ENCODE measurements at regions not wholly inside any gene's neighbourhood (a gene's known extent, or its start where the extent isn't known, plus 50 kb on each side); places are given as distances from the start of the nearest gene placed in this dataset.
A peak's percentile ranks its signal among the peaks of the same experiment; 100 is the strongest.

DNA sequence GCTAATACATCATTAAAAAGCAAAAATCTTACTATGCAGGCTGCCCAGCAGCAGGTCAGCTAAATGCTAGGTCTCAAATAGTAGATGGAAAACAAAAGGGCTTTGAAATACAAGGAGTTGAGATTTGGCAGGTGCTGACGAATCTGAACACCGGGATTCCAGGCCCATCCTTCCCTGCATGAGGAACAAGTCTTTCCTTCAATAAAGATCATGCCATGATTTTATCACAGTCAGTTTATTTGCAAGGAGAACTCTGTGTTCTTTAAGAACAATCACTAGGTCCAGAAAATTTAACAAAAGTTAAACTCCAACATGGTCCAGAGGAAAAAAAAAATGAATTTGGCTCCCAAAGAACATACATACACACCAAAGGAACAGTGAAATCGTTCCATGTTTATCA is 551.4 kb downstream of the SLITRK6 start:
- Histone ChIP-seq H3K36me3 (ENCODE audit: low read depth, low read length) (no peaks in the 10 kb centered on the region), H4K20me1 (ENCODE audit: low read length) (no peaks in the 10 kb centered on the region), H3F3A (ENCODE audit: low read length, unreplicated experiment) (no peaks in the 10 kb centered on the region), H3K27me3 (ENCODE audit: low read length) (no peaks in the 10 kb centered on the region), H3K9me2 (replicated peaks; ENCODE audit: low read length) (no peaks in the 10 kb centered on the region), H3K9me3 (ENCODE audit: low read length) (no peaks in the 10 kb centered on the region), H2AFZ (ENCODE audit: low read length) (no peak overlapping the region), H3K79me2 (ENCODE audit: low read length) (no peaks in the 10 kb centered on the region), H3K4me1 (ENCODE audit: insufficient read depth, low read length) (no peaks in the 10 kb centered on the region), H3K27ac (ENCODE audit: low read length) (no peak overlapping the region), H3K9ac (ENCODE audit: low read length) (no peak overlapping the region), H3K4me2 (ENCODE audit: low read length) (no peak overlapping the region), H3K4me3 (ENCODE audit: low read length) (no peak overlapping the region)
- BruUV-seq (replicated peaks), result no TSS peak
- intact Hi-C loops (cut with micrococcal nuclease), result no loop called here
- CTCF ChIA-PET, result no interaction called here
- POLR2A ChIA-PET (ENCODE audit: unreplicated experiment), result no interaction called here
- TF ChIP-seq EZH2 (IDR thresholded peaks at IDR 0.05; ENCODE audit: low read length, unreplicated experiment) (no peak), EZH2phosphoT487 (IDR thresholded peaks at IDR 0.05; ENCODE audit: borderline replicate concordance, low read length) (no peak)
- TF ChIP-seq, protein P1, sequence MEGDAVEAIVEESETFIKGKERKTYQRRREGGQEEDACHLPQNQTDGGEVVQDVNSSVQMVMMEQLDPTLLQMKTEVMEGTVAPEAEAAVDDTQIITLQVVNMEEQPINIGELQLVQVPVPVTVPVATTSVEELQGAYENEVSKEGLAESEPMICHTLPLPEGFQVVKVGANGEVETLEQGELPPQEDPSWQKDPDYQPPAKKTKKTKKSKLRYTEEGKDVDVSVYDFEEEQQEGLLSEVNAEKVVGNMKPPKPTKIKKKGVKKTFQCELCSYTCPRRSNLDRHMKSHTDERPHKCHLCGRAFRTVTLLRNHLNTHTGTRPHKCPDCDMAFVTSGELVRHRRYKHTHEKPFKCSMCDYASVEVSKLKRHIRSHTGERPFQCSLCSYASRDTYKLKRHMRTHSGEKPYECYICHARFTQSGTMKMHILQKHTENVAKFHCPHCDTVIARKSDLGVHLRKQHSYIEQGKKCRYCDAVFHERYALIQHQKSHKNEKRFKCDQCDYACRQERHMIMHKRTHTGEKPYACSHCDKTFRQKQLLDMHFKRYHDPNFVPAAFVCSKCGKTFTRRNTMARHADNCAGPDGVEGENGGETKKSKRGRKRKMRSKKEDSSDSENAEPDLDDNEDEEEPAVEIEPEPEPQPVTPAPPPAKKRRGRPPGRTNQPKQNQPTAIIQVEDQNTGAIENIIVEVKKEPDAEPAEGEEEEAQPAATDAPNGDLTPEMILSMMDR (conservative IDR thresholded peaks at IDR 0.05; ENCODE audit: low read depth, low read length), result no peak
- no peak for DNase-seq
- no peak for ATAC-seq

DNA sequence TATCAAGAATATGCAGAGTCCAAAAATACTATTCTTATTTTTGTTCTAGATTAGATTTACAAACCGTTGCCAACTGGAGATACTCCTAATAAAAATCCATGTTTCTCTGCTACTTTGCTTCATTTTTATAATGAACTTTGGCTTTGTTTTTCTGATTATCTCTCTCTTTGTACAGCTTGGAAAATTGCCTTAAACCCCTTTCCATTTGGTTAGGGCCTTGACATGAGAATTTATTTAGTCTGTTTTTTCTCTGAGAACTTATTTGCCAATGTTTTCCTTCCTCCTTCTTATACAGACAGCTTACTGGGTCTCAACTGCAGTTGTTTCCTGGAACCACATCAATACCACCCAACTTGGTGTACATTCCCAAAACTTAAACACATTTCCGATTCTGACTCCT is 555.4 kb downstream of the SLITRK6 start:
- no peak for DNase-seq
- Histone ChIP-seq H3K4me1 (ENCODE audit: insufficient read depth, low read length) (peaks cover 18% of the 10 kb centered on the region), H4K20me1 (ENCODE audit: low read length) (no peaks in the 10 kb centered on the region), H3K27me3 (ENCODE audit: low read length) (no peaks in the 10 kb centered on the region), H3K79me2 (ENCODE audit: low read length) (no peaks in the 10 kb centered on the region), H3K4me3 (ENCODE audit: low read length) (no peak overlapping the region), H3K9ac (ENCODE audit: low read length) (no peak overlapping the region), H3K36me3 (ENCODE audit: low read depth, low read length) (no peaks in the 10 kb centered on the region), H3K9me2 (replicated peaks; ENCODE audit: low read length) (no peaks in the 10 kb centered on the region), H2AFZ (ENCODE audit: low read length) (no peak overlapping the region), H3K9me3 (ENCODE audit: low read length) (no peaks in the 10 kb centered on the region), H3K4me2 (ENCODE audit: low read length) (no peak overlapping the region), H3F3A (ENCODE audit: low read length, unreplicated experiment) (no peaks in the 10 kb centered on the region), H3K27ac (ENCODE audit: low read length) (no peak overlapping the region)
- no TSS peak for BruUV-seq (replicated peaks)
- POLR2A ChIA-PET (ENCODE audit: unreplicated experiment), result no interaction called here
- intact Hi-C loops (cut with micrococcal nuclease), result loop anchor here (5.0 kb wide), 1 partner anchor 338 kb away; no protein-coding TSS in a partner anchor
- CTCF ChIA-PET, result no interaction called here
- TF ChIP-seq EZH2phosphoT487 (IDR thresholded peaks at IDR 0.05; ENCODE audit: borderline replicate concordance, low read length) (no peak), EZH2 (IDR thresholded peaks at IDR 0.05; ENCODE audit: low read length, unreplicated experiment) (no peak)
- TF ChIP-seq, protein P1 (conservative IDR thresholded peaks at IDR 0.05; ENCODE audit: low read depth, low read length), result no peak
- ATAC-seq, result no peak

DNA sequence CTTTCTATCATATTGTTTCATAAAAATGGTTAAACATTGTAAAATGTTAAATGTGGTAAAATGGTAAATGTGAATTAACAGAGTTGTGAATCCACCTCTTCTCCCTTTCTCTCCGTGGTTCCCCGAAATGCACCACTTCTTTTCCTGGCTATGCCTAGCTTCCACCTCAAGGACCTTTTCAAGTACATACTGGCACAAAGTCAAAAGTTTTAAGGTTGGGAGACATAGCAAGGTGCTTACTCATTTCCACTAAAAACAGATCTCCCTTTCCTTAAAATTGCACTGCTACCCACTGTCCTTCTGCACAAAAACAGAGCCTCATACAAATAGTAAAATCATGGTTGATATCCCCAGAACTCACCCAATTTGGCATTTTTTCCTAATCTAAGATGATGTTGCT is 558.2 kb downstream of the SLITRK6 start:
- peaks cover 3% of the 10 kb centered on the region for H3F3A ChIP-seq (ENCODE audit: low read length, unreplicated experiment)
- H3K9me3 ChIP-seq (ENCODE audit: low read length), result no peaks in the 10 kb centered on the region
- intact Hi-C loops (cut with micrococcal nuclease), result loop anchor here (5.0 kb wide), 1 partner anchor 341 kb away; no protein-coding TSS in a partner anchor
- peak overlapping the region; percentile 64 for H3K4me2 ChIP-seq (ENCODE audit: low read length)
- no peak overlapping the region for H3K9ac ChIP-seq (ENCODE audit: low read length)
- peak; percentile 89 for DNase-seq
- POLR2A ChIA-PET (ENCODE audit: unreplicated experiment), result no interaction called here
- no peaks in the 10 kb centered on the region for H3K9me2 ChIP-seq (replicated peaks; ENCODE audit: low read length)
- no peaks in the 10 kb centered on the region for H3K79me2 ChIP-seq (ENCODE audit: low read length)
- no TSS peak for BruUV-seq (replicated peaks)
- no peaks in the 10 kb centered on the region for H3K27me3 ChIP-seq (ENCODE audit: low read length)
- TF ChIP-seq EZH2 (IDR thresholded peaks at IDR 0.05; ENCODE audit: low read length, unreplicated experiment) (no peak), EZH2phosphoT487 (IDR thresholded peaks at IDR 0.05; ENCODE audit: borderline replicate concordance, low read length) (no peak)
- TF ChIP-seq, protein P1 (conservative IDR thresholded peaks at IDR 0.05; ENCODE audit: low read depth, low read length), result no peak
- no peaks in the 10 kb centered on the region for H4K20me1 ChIP-seq (ENCODE audit: low read length)
- H3K4me1 ChIP-seq (ENCODE audit: insufficient read depth, low read length), result peaks cover 25% of the 10 kb centered on the region
- H3K4me3 ChIP-seq (ENCODE audit: low read length), result no peak overlapping the region
- H3K36me3 ChIP-seq (ENCODE audit: low read depth, low read length), result no peaks in the 10 kb centered on the region
- no peak overlapping the region for H3K27ac ChIP-seq (ENCODE audit: low read length)
- no peak overlapping the region for H2AFZ ChIP-seq (ENCODE audit: low read length)
- peak; percentile 78 for ATAC-seq
- CTCF ChIA-PET, result no interaction called here
